NCI-H1092 (cell line): ENCODE measurements at regions not wholly inside any gene's neighbourhood (a gene's known extent, or its start where the extent isn't known, plus 50 kb on each side); places are given as distances from the start of the nearest gene placed in this dataset.

Source experiments
- DNase-seq: peaks from one replicate; lab custom pipeline; 2025; lab: John Stamatoyannopoulos, UW

DNA sequence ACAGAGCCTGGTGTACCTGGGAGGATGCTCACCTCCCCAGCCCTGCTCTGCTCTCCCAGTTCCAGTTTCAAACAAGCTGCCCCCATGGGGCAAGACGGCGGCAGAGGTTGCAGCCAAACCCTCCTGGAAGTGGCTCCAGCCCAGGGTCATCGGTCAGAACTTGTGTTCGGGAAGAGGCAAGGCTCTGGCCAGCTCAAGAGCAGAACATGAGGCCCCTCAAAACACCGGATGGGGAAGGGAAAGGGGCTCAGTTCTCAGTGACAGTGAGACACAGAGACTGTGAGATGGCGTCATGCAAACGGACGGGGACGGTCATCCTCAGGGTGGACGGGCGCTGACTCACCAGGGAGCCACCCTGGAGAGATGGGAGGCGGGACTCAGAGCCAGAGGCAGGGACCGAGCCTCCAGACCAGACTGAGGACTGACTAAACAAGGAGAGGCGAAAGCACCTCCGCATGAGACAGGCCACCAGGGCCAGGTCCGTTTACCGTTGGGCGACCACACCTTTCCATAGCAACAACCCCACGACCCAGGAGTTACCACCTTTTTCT is 63.9 kb upstream of the GALNT9 start:
- DNase-seq: no peak

DNA sequence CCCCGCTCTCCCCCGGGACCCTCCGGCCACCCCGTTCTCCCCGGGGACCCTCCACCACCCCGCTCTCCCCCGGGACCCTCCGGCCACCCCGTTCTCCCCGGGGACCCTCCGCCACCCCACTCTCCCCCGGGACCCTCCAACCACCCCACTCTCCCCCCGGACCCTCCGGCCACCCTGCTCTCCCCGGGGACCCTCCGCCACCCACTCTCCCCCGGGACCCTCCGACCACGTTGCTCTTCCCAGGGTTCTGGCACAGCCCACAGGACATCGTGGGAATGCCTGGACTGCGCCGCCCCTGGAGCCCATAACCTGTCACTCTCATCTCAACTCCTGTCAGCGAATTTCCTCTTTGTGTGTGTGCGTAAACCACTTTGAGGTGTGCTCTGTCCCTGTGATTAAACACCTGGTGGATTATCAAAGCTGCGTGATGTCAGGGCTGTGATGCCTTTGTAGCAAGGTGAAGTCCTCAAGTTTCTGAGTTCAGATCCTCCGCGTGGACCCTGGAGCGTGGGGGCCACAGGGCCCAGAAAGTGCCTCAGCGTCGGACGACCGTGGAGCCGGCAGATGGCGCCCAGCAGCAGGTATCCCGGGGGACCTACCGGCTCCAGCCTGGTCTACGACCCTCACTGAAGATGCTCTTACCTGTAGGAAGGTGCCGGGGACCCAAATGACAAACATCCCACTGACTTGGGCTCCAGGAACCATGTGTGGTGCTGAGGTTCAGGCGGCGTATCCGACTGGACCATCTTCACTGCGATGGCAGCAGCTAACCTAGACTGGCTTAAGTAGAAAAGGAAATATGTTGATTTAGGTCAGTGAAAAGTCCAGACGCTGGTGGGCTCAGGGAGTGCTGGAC is 63.2 kb upstream of the GALNT9 start:
- no peak for DNase-seq

GRCh38 chr12:132391326-132392041 is 62.1 kb upstream of the GALNT9 start:
- no peak for DNase-seq

DNA sequence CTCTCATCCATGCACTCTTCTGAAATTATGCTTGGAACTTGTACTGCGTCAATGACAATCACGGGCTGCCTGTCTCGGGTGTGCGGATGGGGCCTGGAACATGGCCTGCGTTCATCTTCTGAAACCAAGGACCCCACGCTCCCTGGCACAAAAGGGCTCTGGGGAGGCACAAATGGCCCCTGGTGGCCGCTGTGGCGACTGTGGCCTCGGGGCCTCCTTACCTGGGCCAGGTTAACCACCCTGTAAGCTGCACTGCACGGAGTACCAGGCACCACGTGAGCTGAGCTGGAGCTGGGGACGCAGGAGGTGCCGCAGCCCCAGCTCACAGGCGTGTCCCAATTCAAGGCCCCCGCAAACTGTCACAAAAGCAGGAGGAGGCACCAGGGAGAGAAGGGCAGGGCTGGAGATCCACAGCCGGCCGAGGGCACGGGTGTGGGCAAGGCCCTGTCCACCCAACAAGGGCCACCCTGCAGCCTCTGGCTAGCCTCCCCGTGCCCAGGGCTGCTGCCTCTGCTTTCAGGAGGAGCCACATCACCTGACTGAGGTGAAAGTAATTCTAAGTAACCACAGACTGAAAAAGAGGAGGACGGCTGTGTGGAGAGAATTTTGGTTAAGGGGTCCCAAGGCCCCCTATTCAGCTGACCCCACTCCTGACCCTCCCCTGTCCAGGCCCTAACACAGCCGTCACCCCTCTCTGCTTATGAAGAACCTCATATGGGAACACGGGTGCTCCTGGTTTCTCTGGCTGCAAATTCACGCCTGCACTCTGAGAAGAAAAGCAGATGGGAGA is 61.1 kb upstream of the GALNT9 start:
- DNase-seq: no peak

GRCh38 chr12:132389526-132390286 is 60.3 kb upstream of the GALNT9 start:
- DNase-seq: no peak

GRCh38 chr12:132389026-132389425 is 59.6 kb upstream of the GALNT9 start:
- no peak for DNase-seq

DNA sequence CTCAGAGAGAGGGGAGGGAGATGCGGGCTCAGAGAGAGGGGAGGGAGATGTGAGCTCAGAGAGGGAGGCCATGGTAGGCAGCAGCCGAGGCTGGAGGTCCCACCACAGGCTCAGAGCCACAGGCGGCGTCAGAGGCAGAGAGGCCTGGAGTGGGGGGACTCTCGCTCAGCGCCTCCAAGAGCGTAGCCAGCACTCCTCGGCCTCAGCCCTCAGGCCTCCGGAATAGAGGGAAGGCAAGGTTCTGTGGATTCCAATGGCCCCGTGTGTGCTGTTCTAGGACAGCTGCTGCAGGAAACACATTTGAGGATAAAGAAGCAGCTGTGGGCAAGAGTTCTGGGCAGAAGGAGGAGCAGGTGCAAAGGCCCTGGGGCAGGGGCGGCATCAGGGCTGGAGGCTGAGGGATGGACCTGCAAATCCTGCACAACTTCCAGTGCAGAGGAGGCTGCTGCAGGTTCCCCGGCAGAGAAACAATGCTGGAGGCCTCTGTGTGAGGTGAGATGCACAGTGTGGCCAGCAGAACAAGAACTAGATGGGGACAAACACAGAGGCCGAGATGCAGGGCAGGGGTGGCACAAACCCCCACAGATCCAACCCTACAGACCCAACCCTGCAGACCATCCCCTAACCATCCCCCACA is 59.1 kb upstream of the GALNT9 start:
- no peak for DNase-seq

DNA sequence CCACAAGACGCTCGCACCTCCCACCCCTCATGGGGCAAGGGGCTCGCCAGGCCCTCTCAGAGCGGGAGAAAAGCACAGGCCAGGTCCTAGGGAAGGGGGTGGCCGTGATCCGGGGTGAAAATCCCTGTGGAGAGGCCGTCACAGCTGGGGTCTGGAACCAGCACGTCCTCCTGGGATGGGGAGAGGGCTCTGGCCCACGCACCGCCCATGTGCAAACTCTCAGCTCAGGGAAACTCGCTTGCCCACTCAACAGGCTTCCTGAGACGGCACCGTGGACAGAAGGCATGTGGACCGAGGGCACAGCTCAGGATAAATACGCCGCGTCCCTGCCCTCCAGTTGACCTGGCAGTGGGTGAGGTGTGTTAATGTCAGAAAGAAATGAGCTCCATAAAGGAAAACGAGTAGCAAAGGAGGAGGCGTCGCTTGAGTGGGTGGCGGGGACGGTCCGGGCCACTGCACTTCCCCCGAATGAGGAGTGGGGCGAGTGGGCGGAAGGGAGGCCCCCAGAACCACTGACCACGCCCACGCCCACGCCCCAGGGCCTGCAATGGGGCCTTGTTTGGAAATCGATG is 57.6 kb upstream of the GALNT9 start:
- DNase-seq: no peak

DNA sequence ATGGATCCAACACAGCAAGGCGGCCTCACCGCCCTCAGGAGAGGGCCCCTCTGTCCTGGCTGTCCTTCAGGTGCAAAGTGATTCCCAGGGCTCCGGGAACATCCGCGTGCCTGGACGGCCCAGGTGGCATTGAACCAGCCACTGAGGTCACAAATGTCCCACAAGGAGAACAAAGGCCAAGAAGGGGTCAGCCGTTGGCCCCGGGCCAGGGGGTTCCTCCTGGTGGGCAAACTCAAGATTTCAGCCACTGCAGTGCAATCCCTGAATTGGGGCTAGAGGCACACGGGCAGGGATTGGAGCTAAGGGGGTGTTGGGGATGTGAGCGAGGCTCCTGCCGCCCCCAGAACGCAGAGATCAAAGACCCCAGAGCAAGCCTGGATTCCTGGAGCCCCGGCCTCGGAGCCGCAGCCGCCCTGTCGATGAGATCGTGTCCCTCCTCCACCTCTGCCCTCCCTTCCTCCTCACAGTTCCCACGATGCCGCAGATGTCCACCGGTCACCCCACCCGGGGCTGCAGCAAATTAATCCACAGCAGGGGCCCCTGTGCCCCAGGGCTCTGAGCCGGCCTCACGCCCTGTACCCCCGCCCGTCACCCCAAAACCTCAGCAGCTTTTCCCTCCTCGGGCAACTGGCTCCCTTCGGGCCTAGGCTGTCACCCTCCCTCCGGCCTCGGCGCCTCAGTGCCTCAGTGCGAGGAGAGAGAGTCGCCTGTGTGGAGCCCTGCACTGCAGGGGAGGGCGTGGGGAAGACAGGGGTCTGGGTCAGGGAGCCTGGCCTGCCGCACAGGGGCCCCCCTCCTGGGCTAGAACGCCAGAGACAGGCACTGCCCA is 56.7 kb upstream of the GALNT9 start:
- DNase-seq: no peak

DNA sequence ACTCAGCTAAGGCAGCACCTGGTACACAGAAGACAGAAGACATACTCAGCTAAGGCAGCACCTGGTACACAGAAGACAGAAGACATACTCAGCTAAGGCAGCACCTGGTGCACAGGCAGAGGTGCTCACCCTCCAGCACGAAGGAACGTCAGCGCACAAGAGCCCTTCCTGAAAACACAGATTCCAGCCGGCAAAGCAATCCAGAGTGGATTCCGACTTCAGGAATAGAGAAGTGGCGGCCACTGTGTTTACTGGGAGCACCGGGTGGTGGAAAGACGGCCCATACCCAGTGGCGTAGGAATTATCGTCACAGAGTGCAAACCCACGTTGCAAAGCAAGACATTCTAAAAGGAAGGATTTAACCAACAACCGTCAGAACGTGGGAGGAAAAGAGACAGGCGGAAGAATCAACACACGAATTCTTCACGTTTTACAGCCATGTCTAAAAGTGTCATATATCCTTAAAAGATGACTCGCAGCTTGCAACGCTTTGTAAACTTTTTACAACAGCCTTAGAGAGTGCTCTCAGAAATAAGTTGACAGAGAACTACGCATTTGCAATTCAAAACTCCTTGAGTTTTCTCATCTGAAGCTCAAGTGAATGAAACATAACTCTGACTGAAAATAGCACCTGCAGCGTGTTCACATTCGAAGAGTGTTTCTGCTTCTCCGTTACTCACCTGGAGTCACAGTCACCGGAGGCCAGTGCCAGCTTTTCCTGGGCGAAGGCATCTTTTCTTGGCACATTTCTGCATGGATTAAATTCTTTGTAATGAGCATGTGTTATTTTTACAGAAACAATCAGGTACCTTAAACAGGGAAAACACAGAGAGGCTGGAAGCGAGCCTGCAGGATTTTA is 55.8 kb upstream of the GALNT9 start:
- DNase-seq: no peak

GRCh38 chr12:132380641-132381040 is 51.3 kb upstream of the GALNT9 start:
- DNase-seq: no peak

- no peak for DNase-seq
Measured at GRCh38 chr12:132379996-132380395, 50.6 kb upstream of the GALNT9 start.

GRCh38 chr12:132379576-132379975 is 50.2 kb upstream of the GALNT9 start:
- DNase-seq: no peak
